SK-N-SH treated with all-trans-retinoic acid at 6 μM for 48 hours (cell line): ENCODE measurements at regions not wholly inside any gene's neighbourhood (a gene's known extent, or its start where the extent isn't known, plus 50 kb on each side); places are given as distances from the start of the nearest gene placed in this dataset.
A peak's percentile ranks its signal among the peaks of the same experiment; 100 is the strongest.

ENCODE experiments used
- ATAC-seq: fragments of 200-7000 bp; cut with Tn5 transposase; 3 replicates; pipeline ENCODE4 v1.9.1; 2020; ENCODE audit warnings: mild to moderate bottlenecking, moderate library complexity
- ARNTL ChIP-seq: fragments of 450-650 bp; formaldehyde crosslinking; IDR thresholded peaks from 2 replicates; pipeline ENCODE4 v1.5.0; 2020; ENCODE audit warnings: low read depth, mild to moderate bottlenecking, moderate library complexity, borderline replicate concordance
- BACH2 ChIP-seq: fragments of 250-450 bp; sonication (Bioruptor Pico); IDR thresholded peaks from 2 replicates; pipeline ENCODE4 v1.9.0; 2021; ENCODE audit warnings: mild to moderate bottlenecking, borderline replicate concordance
- ESRRG ChIP-seq: fragments of 250-450 bp; sonication (Bioruptor Pico); IDR thresholded peaks from 2 replicates; pipeline ENCODE4 v1.6.1; 2021; ENCODE audit warnings: mild to moderate bottlenecking
- GLIS3 ChIP-seq: fragments of 250-450 bp; sonication (Bioruptor Pico); IDR thresholded peaks from 2 replicates; pipeline ENCODE4 v1.5.0; 2020; ENCODE audit warnings: mild to moderate bottlenecking, moderate library complexity
- OSR1 ChIP-seq: fragments of 250-450 bp; sonication (Bioruptor Pico); IDR thresholded peaks from 2 replicates; pipeline ENCODE4 v1.8.0; 2022; ENCODE audit warnings: moderate library complexity, mild to moderate bottlenecking, inconsistent platforms
- RARB ChIP-seq: fragments of 250-450 bp; sonication (Bioruptor Pico); IDR thresholded peaks from 2 replicates; pipeline ENCODE4 v1.8.0; 2021; ENCODE audit warnings: mild to moderate bottlenecking, moderate library complexity
- SNAI2 ChIP-seq: fragments of 250-450 bp; sonication (Bioruptor Pico); IDR thresholded peaks from 2 replicates; pipeline ENCODE4 v1.5.0; 2020; ENCODE audit warnings: mild to moderate bottlenecking, moderate library complexity
- TCF4 ChIP-seq: fragments of 250-450 bp; sonication (Bioruptor Pico); IDR thresholded peaks from 2 replicates; pipeline ENCODE4 v1.8.0; 2021; ENCODE audit warnings: mild to moderate bottlenecking, moderate library complexity, borderline replicate concordance
- ZC3H10 ChIP-seq: fragments of 250-450 bp; sonication (Bioruptor Pico); IDR thresholded peaks from 2 replicates; pipeline ENCODE4 v1.5.1; 2021; ENCODE audit warnings: mild to moderate bottlenecking, moderate library complexity
- ZFP3 ChIP-seq: fragments of 250-450 bp; sonication (Bioruptor Pico); IDR thresholded peaks from 2 replicates; pipeline ENCODE4 v1.5.0; 2020; ENCODE audit warnings: mild to moderate bottlenecking, moderate library complexity
- ZFP30 ChIP-seq: fragments of 450-650 bp; formaldehyde crosslinking; IDR thresholded peaks from 2 replicates; pipeline ENCODE4 v1.5.0; 2022; ENCODE audit warnings: mild to moderate bottlenecking, moderate library complexity
- ZNF565 ChIP-seq: fragments of 450-650 bp; formaldehyde crosslinking; conservative IDR thresholded peaks from 2 replicates; pipeline ENCODE4 v1.5.0; 2020; ENCODE audit warnings: low read depth, mild to moderate bottlenecking, moderate library complexity
- ZNF70 ChIP-seq: fragments of 450-650 bp; formaldehyde crosslinking; IDR thresholded peaks from 2 replicates; pipeline ENCODE4 v1.5.0; 2020; ENCODE audit warnings: mild to moderate bottlenecking, moderate library complexity
- TF ChIP-seq, protein P1 (sequence below): fragments of 250-450 bp; sonication (Bioruptor Pico); IDR thresholded peaks from 2 replicates; pipeline ENCODE4 v1.8.0; 2020; ENCODE audit warnings: mild to moderate bottlenecking, moderate library complexity, borderline replicate concordance
- TF ChIP-seq, protein P2 (sequence below): fragments of 250-450 bp; sonication (Bioruptor Pico); IDR thresholded peaks from 2 replicates; pipeline ENCODE4 v1.8.0; 2021; ENCODE audit warnings: low read depth, mild to moderate bottlenecking, moderate library complexity, borderline replicate concordance
- TF ChIP-seq, protein P3 (sequence below): fragments of 250-450 bp; sonication (Bioruptor Pico); IDR thresholded peaks from 2 replicates; pipeline ENCODE4 v1.5.1; 2020; ENCODE audit warnings: low read depth, mild to moderate bottlenecking, moderate library complexity

DNA sequence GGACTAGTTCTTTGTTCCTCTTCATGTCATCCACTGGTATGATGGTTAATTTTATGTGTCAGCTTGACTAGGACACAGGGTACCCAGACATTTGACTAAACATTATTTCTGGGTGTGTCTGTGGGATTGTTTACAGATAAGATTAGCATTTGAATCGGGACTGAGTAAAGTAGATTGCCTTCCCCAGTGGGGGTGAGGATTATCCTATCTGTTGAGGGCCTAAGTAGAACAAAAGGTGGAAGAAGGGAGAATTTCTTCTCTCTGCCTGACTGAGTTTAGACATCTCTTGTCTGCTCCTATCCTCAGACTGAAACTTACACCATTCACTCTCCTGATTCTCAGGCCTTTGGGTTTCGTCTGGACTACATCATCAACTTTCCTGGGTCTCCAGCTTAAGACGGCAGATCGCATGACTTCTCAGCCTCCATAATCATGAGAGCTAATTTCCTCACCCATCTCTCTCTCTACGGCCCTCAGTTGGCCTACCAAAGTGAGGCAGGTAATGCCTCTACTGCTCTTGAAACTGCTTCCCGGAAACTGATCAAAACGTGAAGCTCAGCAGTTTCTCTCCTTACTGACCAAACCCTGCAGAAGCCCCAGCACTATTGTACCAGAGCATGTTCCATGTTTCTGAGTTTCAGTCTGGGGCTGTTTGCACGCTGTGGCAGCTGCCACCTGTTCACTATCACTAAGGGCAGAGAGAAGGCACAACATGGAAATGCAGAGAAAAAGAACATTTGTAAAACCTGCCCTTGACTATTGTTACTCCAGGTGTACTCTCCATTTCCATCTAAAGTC is 95.4 kb downstream of the NXPE2 start:
- TF ChIP-seq, protein P1, sequence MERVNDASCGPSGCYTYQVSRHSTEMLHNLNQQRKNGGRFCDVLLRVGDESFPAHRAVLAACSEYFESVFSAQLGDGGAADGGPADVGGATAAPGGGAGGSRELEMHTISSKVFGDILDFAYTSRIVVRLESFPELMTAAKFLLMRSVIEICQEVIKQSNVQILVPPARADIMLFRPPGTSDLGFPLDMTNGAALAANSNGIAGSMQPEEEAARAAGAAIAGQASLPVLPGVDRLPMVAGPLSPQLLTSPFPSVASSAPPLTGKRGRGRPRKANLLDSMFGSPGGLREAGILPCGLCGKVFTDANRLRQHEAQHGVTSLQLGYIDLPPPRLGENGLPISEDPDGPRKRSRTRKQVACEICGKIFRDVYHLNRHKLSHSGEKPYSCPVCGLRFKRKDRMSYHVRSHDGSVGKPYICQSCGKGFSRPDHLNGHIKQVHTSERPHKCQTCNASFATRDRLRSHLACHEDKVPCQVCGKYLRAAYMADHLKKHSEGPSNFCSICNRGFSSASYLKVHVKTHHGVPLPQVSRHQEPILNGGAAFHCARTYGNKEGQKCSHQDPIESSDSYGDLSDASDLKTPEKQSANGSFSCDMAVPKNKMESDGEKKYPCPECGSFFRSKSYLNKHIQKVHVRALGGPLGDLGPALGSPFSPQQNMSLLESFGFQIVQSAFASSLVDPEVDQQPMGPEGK (CRISPR knock-in tag), result no peak
- TF ChIP-seq ZFP3 (CRISPR knock-in tag), result no peak
- no peak for TF ChIP-seq SNAI2 (CRISPR knock-in tag)
- no peak for TF ChIP-seq ZNF70
- TF ChIP-seq ZNF565 (CRISPR knock-in tag), result no peak
- TF ChIP-seq ZFP30 (CRISPR knock-in tag), result no peak
- TF ChIP-seq, protein P2, sequence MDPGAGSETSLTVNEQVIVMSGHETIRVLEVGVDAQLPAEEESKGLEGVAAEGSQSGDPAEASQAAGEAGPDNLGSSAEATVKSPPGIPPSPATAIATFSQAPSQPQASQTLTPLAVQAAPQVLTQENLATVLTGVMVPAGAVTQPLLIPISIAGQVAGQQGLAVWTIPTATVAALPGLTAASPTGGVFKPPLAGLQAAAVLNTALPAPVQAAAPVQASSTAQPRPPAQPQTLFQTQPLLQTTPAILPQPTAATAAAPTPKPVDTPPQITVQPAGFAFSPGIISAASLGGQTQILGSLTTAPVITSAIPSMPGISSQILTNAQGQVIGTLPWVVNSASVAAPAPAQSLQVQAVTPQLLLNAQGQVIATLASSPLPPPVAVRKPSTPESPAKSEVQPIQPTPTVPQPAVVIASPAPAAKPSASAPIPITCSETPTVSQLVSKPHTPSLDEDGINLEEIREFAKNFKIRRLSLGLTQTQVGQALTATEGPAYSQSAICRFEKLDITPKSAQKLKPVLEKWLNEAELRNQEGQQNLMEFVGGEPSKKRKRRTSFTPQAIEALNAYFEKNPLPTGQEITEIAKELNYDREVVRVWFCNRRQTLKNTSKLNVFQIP (CRISPR knock-in tag), result no peak
- no peak for TF ChIP-seq BACH2
- no peak for ATAC-seq

DNA sequence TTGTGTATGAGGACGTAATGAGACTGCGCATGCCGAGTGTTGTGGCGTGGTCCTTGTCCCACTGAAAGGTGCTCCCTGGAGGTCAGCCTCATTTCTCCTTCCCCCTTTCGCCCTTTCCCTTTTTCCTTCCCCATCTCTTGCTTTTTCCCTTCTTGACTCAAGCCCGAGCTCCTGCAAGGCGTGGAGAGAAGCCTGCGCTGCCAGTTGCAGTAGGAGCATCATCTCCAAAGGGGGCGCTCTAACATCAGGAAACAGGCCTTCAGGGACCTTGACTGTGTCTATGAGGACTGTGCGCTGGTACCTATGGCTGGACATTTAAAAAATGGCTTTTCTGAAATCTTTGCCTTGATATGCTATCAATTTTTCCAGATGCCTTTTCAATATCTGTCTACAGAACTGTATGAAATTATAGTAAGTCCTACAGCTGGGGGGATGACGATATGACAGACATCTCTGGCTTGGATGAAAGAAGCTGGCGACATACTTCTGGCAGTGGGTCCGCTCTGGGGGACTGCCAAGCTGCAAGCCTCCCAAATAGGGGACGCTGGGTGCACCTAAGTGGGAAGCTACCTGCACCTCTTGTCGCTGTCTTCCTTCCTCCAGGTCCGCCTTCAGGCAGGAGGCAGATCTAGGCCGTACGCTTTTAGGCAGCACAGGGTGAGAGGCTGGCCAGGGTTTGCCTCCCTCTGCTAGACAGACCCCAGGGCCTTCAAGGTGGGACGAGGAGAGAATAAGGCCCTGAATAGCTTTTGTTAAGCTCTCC is 96.5 kb downstream of the NXPE2 start:
- ATAC-seq, result peak; percentile 38; the same call in 1 of the 3 replicates
- no peak for TF ChIP-seq GLIS3 (CRISPR knock-in tag)
- TF ChIP-seq ARNTL (CRISPR knock-in tag), result no peak
- no peak for TF ChIP-seq RARB (CRISPR knock-in tag)
- TF ChIP-seq BACH2, result no peak

DNA sequence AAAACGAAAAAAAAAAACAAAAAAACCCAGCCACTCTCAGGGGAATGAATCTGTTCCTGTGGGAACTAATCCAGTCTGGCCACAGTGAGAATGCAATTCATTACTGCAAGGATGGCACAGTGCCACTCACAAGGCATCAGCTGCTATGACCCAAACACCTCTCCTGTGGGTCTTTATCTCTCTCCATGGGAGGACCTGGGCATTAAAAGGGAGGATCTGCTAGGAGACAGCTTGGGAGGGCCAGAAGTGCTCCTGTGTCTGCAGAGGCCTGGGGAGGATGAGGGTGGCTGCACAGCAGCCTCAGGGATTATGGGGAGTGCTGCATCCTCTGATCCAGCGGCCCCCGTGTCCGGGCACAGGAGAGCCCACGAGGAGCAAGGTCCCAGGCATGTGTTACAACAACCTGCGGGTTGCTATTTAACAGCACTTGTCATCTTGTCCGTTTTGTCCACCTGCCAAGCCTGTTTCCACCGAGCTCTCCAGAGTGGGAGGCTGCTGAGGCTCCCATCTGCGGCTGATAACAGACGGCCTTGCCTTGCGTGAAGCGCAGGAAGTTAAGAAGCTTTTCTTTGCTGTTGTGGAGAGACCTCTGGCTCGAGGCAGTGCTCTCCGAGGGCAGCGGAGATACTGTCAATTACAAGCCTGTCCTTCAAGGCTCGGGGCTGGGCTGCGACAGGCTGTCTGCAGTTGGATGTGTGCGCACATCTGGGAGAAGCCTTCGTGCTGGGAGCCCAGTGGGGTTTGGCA is 97.7 kb downstream of the NXPE2 start:
- TF ChIP-seq OSR1 (no peak), TCF4 (CRISPR knock-in tag) (no peak), ZC3H10 (CRISPR knock-in tag) (no peak), RARB (CRISPR knock-in tag) (no peak), ARNTL (CRISPR knock-in tag) (no peak), ESRRG (CRISPR knock-in tag) (no peak), GLIS3 (CRISPR knock-in tag) (no peak), SNAI2 (CRISPR knock-in tag) (no peak)
- TF ChIP-seq, protein P3, sequence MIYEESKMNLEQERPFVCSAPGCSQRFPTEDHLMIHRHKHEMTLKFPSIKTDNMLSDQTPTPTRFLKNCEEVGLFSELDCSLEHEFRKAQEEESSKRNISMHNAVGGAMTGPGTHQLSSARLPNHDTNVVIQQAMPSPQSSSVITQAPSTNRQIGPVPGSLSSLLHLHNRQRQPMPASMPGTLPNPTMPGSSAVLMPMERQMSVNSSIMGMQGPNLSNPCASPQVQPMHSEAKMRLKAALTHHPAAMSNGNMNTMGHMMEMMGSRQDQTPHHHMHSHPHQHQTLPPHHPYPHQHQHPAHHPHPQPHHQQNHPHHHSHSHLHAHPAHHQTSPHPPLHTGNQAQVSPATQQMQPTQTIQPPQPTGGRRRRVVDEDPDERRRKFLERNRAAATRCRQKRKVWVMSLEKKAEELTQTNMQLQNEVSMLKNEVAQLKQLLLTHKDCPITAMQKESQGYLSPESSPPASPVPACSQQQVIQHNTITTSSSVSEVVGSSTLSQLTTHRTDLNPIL (CRISPR knock-in tag), result no peak
- ATAC-seq, result no peak

DNA sequence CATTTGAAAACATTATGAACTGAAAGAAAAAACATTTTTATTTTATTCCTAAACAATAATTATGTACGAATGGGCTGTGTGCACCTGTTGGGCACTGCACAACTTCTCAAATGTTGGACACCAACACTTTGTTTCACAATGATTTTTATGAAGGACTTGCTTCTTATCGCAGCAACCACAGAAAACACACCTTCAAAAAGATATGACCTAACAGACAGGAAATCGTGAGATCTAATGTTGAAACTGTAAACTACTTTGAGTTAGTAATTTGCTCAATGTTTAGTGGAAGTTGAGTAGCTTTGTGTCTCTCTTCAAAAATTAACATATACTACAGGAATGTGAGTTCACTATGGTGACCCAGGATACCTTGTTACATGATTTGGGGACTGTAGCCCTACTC is 98.6 kb downstream of the NXPE2 start:
- ATAC-seq, result no peak
- no peak for TF ChIP-seq ZC3H10 (CRISPR knock-in tag)
- TF ChIP-seq TCF4 (CRISPR knock-in tag), result no peak
- TF ChIP-seq OSR1, result no peak
- TF ChIP-seq, protein P3 (CRISPR knock-in tag), result no peak
- no peak for TF ChIP-seq ZFP3 (CRISPR knock-in tag)
- no peak for TF ChIP-seq GLIS3 (CRISPR knock-in tag)
- TF ChIP-seq, protein P1 (CRISPR knock-in tag), result no peak
